ENCODE measurements at regions not wholly inside any gene's neighbourhood (a gene's known extent, or its start where the extent isn't known, plus 50 kb on each side); places are given as distances from the start of the nearest gene placed in this dataset.
A peak's percentile ranks its signal among the peaks of the same experiment; 100 is the strongest.

GRCh38 chr15:46394463-46394862 is 759.6 kb downstream of the SQOR start:
- H3K14ac ChIP-seq (ENCODE audit: insufficient read length): no peak overlapping the region
- no peak overlapping the region for H3K27ac ChIP-seq (ENCODE audit: low read depth, low read length)
- no peak overlapping the region for H3K4me3 ChIP-seq (ENCODE audit: extremely low read depth in 1 of 4, insufficient read depth in 2 of 4, low read depth in 3 of 4, low read length in 4 of 4)
- no peak overlapping the region for H4K5ac ChIP-seq (ENCODE audit: insufficient read length, low read depth, low read length)
- H3K4ac ChIP-seq (replicated peaks; ENCODE audit: insufficient read length, low read depth, low read length): no peak overlapping the region
- peaks cover 0 to 5% (median under 1%) of the 10 kb centered on the region in 4 experiments; a peak in 1 of 7 replicates for H3K4me1 ChIP-seq (replicated peaks in 1 of 4; ENCODE audit: control insufficient read depth in 3 of 4, insufficient read depth in 4 of 4, low read length in 3 of 4)
- H4K8ac ChIP-seq (ENCODE audit: extremely low read depth, insufficient read depth, low read length): no peak overlapping the region
- H3K56ac ChIP-seq (replicated peaks; ENCODE audit: insufficient read length, low read depth, low read length): no peak overlapping the region
- H3K79me2 ChIP-seq (ENCODE audit: control insufficient read depth in 1 of 2, insufficient read depth in 2 of 2, low read length in 2 of 2): no peaks in the 10 kb centered on the region
- no peak overlapping the region for H3K4me2 ChIP-seq (ENCODE audit: insufficient read depth in 1 of 2, low read depth in 2 of 2, low read length in 2 of 2)
- H3K9ac ChIP-seq (replicated peaks in 1 of 4; ENCODE audit: extremely low read depth in 1 of 4, low read depth in 3 of 4, low read length in 3 of 4): no peak overlapping the region
- no peaks in the 10 kb centered on the region for H4K20me1 ChIP-seq (replicated peaks in 1 of 2; ENCODE audit: control insufficient read depth in 1 of 2, insufficient read depth in 2 of 2, low read length in 2 of 2)
- H2AFZ ChIP-seq (ENCODE audit: low read length): peak overlapping the region; percentile 71; the same call in 1 of the 2 replicates
- H3K23ac ChIP-seq (ENCODE audit: insufficient read length): no peak overlapping the region
- no peaks in the 10 kb centered on the region for H3K79me1 ChIP-seq (ENCODE audit: low read depth, low read length)
- H2AK5ac ChIP-seq (ENCODE audit: low read depth, low read length): no peak overlapping the region
- no peaks in the 10 kb centered on the region for H3K23me2 ChIP-seq (ENCODE audit: low read depth, low read length)
- ChIA-PET POLR2A (ENCODE audit: partially characterized antibody) (no interaction called here), CTCF (ENCODE audit: partially characterized antibody) (no interaction called here)
- H4K91ac ChIP-seq (replicated peaks; ENCODE audit: insufficient read length, low read length): no peak overlapping the region
- no peak overlapping the region for H3K18ac ChIP-seq (ENCODE audit: extremely low read depth, low read length)
- no peak overlapping the region for H2BK12ac ChIP-seq (ENCODE audit: low read depth, low read length)
- no peak overlapping the region for H2BK5ac ChIP-seq (ENCODE audit: low read depth, low read length)
- FAIRE-seq (no peak), DNase-seq (ENCODE audit: low read depth in 1 of 2, low spot score in 2 of 2) (no peak)
- WGBS, 2 experiments (ENCODE audit: extremely low coverage in 1 of 2, insufficient coverage in 1 of 2, insufficient read length in 1 of 2, insufficient replicate concordance in 2 of 2, low coverage in 1 of 2, low lambda C conversion rate in 2 of 2, missing lambda C conversion rate in 1 of 2): 77% methylated on average over 2 of the region's 2 CpGs; no CpG with 5 or more reads in 1 of the 2 experiments
- no peaks in the 10 kb centered on the region for H3K36me3 ChIP-seq (ENCODE audit: control insufficient read depth in 2 of 4, insufficient read depth in 4 of 4, low read length in 3 of 4)
- H3K27me3 ChIP-seq (replicated peaks in 1 of 4; ENCODE audit: control insufficient read depth in 3 of 4, extremely low read depth in 1 of 4, insufficient read depth in 3 of 4, low read length in 3 of 4): no peaks in the 10 kb centered on the region
- no peak overlapping the region for H2BK120ac ChIP-seq (replicated peaks; ENCODE audit: low read depth, low read length)
- H2BK15ac ChIP-seq (ENCODE audit: low read length): no peak overlapping the region
- H2BK20ac ChIP-seq (ENCODE audit: low read length): no peak overlapping the region
- no peaks in the 10 kb centered on the region for H3K9me3 ChIP-seq (ENCODE audit: insufficient read depth in 2 of 2, low read depth in 1 of 2, low read length in 1 of 2)
- TF ChIP-seq ATF3 (IDR thresholded peaks at IDR 0.05; ENCODE audit: insufficient read depth, low read depth, low read length): no peak
- TF ChIP-seq TCF12 (IDR thresholded peaks at IDR 0.05; ENCODE audit: low read depth, low read length): no peak
- TF ChIP-seq SIN3A (conservative IDR thresholded peaks at IDR 0.05 in 1 of 2, IDR thresholded peaks at IDR 0.05 in 1 of 2; ENCODE audit: low read depth in 1 of 2, low read length in 2 of 2): no peak
- no peak for TF ChIP-seq CREB1 (IDR thresholded peaks at IDR 0.05)
- no peak for TF ChIP-seq KDM5A (IDR thresholded peaks at IDR 0.05; ENCODE audit: low read length)
- TF ChIP-seq SIX5 (IDR thresholded peaks at IDR 0.05; ENCODE audit: low read depth, low read length): no peak
- no peak for TF ChIP-seq CHD2 (IDR thresholded peaks at IDR 0.05; ENCODE audit: low read length)
- TF ChIP-seq, protein P1, sequence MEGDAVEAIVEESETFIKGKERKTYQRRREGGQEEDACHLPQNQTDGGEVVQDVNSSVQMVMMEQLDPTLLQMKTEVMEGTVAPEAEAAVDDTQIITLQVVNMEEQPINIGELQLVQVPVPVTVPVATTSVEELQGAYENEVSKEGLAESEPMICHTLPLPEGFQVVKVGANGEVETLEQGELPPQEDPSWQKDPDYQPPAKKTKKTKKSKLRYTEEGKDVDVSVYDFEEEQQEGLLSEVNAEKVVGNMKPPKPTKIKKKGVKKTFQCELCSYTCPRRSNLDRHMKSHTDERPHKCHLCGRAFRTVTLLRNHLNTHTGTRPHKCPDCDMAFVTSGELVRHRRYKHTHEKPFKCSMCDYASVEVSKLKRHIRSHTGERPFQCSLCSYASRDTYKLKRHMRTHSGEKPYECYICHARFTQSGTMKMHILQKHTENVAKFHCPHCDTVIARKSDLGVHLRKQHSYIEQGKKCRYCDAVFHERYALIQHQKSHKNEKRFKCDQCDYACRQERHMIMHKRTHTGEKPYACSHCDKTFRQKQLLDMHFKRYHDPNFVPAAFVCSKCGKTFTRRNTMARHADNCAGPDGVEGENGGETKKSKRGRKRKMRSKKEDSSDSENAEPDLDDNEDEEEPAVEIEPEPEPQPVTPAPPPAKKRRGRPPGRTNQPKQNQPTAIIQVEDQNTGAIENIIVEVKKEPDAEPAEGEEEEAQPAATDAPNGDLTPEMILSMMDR (IDR thresholded peaks at IDR 0.05; ENCODE audit: control extremely low read depth in 1 of 3, insufficient read depth in 1 of 3, low read depth in 1 of 3, low read length in 3 of 3): no peak
- TF ChIP-seq BCL11A (IDR thresholded peaks at IDR 0.05; ENCODE audit: low read depth in 2 of 2, low read length in 2 of 2): no peak
- no peak for TF ChIP-seq BACH1 (IDR thresholded peaks at IDR 0.05; ENCODE audit: low read length)
- TF ChIP-seq HDAC6 (IDR thresholded peaks at IDR 0.05; ENCODE audit: low read depth, low read length): no peak
- TF ChIP-seq TEAD4 (IDR thresholded peaks at IDR 0.05; ENCODE audit: low read depth, low read length): no peak
- TF ChIP-seq POLR2AphosphoS5 (IDR thresholded peaks at IDR 0.05; ENCODE audit: low read depth, low read length): no peak

All from H1 (cell line).